H1 (cell line): ENCODE measurements at regions not wholly inside any gene's neighbourhood (a gene's known extent, or its start where the extent isn't known, plus 50 kb on each side); places are given as distances from the start of the nearest gene placed in this dataset.

Source experiments
- CHD1 ChIP-seq: IDR thresholded peaks from 2 replicates; pipeline ENCODE4 v1.6.1; 2012; ENCODE audit warnings: low read depth, low read length, improper control_type of control experiment
- CHD2 ChIP-seq: IDR thresholded peaks from 2 replicates; pipeline ENCODE4 v1.6.1; 2012; ENCODE audit warnings: low read length, improper control_type of control experiment
- KDM5A ChIP-seq: fragments of 200-600 bp; IDR thresholded peaks from 2 replicates; pipeline ENCODE4 v1.7.1; 2012; ENCODE audit warnings: mild to moderate bottlenecking, low read length, inconsistent platforms, mixed read lengths
- RNF2 ChIP-seq: fragments of 200-900, 300-1000 bp; sonication (generic); IDR thresholded peaks from 2 replicates; pipeline ENCODE4 v1.7.1; 2016; ENCODE audit warnings: borderline replicate concordance, low read depth, mild to moderate bottlenecking, antibody characterized with exemption, low read length; ENCODE audit not compliant: poor library complexity, severe bottlenecking; ENCODE audit errors: missing control alignments
- SUZ12 ChIP-seq: fragments of 200-600 bp; sonication (generic); IDR thresholded peaks from 2 replicates; pipeline ENCODE4 v1.6.1; 2012; ENCODE audit warnings: mild to moderate bottlenecking, inconsistent platforms, low read length, moderate library complexity, mixed read lengths
- TF ChIP-seq, protein P1 (sequence below): IDR thresholded peaks from 2 replicates; pipeline ENCODE4 v1.6.1; 2011; ENCODE audit warnings: low read depth, mild to moderate bottlenecking, low read length; ENCODE audit not compliant: insufficient read depth

GRCh38 chr4:27828843-27829242, 968.2 kb downstream of the STIM2 start (continued):
- TF ChIP-seq CHD1 (no peak), CHD2 (no peak), KDM5A (no peak), RNF2 (no peak), SUZ12 (no peak)
- TF ChIP-seq, protein P1, sequence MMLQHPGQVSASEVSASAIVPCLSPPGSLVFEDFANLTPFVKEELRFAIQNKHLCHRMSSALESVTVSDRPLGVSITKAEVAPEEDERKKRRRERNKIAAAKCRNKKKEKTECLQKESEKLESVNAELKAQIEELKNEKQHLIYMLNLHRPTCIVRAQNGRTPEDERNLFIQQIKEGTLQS = no peak
